Stimulated activated CD4-positive, alpha-beta T cell treated with anti-CD3 and anti-CD28 coated beads, Interleukin-2, amount 100 ng/mL, for 24 hours (primary cell): ENCODE measurements at regions not wholly inside any gene's neighbourhood (a gene's known extent, or its start where the extent isn't known, plus 50 kb on each side); places are given as distances from the start of the nearest gene placed in this dataset.

ENCODE experiments used
- DNase-seq, 2 donors: peaks; one replicate each; pipeline ENCODE4 v3.0.0-alpha.2; 2020

- DNase-seq = no peak
Observed at GRCh38 chr7:38002689-38003088, 82.2 kb downstream of the EPDR1 start.

- no peak for DNase-seq
Observed at GRCh38 chr7:38006559-38006958, 86.1 kb downstream of the EPDR1 start.

GRCh38 chr7:38007096-38007495 is 86.7 kb downstream of the EPDR1 start:
- no peak for DNase-seq

GRCh38 chr7:38013246-38013645 is 92.8 kb downstream of the EPDR1 start:
- no peak for DNase-seq

- no peak for DNase-seq
Observed at GRCh38 chr7:38016567-38016966, 96.1 kb downstream of the EPDR1 start.

- DNase-seq = no peak
Observed at GRCh38 chr7:38017320-38017719, 96.9 kb downstream of the EPDR1 start.

- no peak for DNase-seq
Observed at GRCh38 chr7:38020121-38020785, 99.8 kb downstream of the EPDR1 start.

- DNase-seq = no peak
Observed at GRCh38 chr7:38021892-38022291, 101.5 kb downstream of the EPDR1 start.

- DNase-seq = no peak
Observed at GRCh38 chr7:38025815-38026214, 105.4 kb downstream of the EPDR1 start.

- DNase-seq = no peak
Observed at GRCh38 chr7:38027884-38028455, 107.5 kb downstream of the EPDR1 start.

- no peak for DNase-seq
Observed at GRCh38 chr7:38034062-38034908, 113.8 kb downstream of the EPDR1 start.

- DNase-seq = no peak
Observed at GRCh38 chr7:38040831-38041230, 120.4 kb downstream of the EPDR1 start.

- no peak for DNase-seq
Observed at GRCh38 chr7:38049679-38050078, 128.4 kb upstream of the STARD3NL start.

- no peak for DNase-seq
Observed at GRCh38 chr7:38051311-38051710, 126.7 kb upstream of the STARD3NL start.

- no peak for DNase-seq
Observed at GRCh38 chr7:38051786-38052185, 126.3 kb upstream of the STARD3NL start.

GRCh38 chr7:38052786-38053185 is 125.3 kb upstream of the STARD3NL start:
- no peak for DNase-seq

GRCh38 chr7:38054199-38054598 is 123.8 kb upstream of the STARD3NL start:
- DNase-seq = no peak

- DNase-seq = no peak
Observed at GRCh38 chr7:38057829-38058228, 120.2 kb upstream of the STARD3NL start.

- no peak for DNase-seq
Observed at GRCh38 chr7:38060116-38060515, 117.9 kb upstream of the STARD3NL start.

- no peak for DNase-seq
Observed at GRCh38 chr7:38060637-38061036, 117.4 kb upstream of the STARD3NL start.

GRCh38 chr7:38066391-38066790 is 111.7 kb upstream of the STARD3NL start:
- no peak for DNase-seq

GRCh38 chr7:38068461-38068860 is 109.6 kb upstream of the STARD3NL start:
- no peak for DNase-seq

GRCh38 chr7:38069052-38069451 is 109.0 kb upstream of the STARD3NL start:
- no peak for DNase-seq

GRCh38 chr7:38070718-38071117 is 107.3 kb upstream of the STARD3NL start:
- no peak for DNase-seq
